GM19035 (cell line): ENCODE measurements at regions not wholly inside any gene's neighbourhood (a gene's known extent, or its start where the extent isn't known, plus 50 kb on each side); places are given as distances from the start of the nearest gene placed in this dataset.
"Not testable (repeated sequence)": the region's sequence is repeated elsewhere in the genome, so short reads cannot be mapped to it uniquely, and the experiment has no call there.

Experiments used
- ATAC-seq: cut with Tn5 transposase; IDR thresholded peaks from one replicate; pipeline ENCODE4 v1.9.1; 2021; ENCODE audit not compliant: unreplicated experiment

DNA sequence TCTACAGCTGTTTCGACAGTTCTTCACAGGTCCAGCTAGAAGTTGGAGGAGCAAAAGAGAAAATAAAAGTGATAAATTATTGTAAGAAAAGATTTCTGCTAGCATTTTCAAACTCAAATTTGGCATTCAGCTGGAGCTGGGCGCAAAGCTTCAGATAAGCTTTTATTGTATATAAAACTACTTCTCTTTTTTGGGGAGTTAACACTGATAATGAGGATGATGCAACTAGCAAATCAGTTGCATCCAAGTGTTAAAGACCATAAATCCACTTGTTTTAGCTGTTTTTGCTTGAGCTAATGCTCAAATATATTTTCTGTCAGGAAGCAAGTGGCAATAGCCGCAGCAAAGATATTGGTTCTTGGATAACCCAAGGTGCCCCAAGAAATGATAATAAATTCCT, 127.1 kb upstream of the PKN2 start:
- ATAC-seq: no peak

DNA sequence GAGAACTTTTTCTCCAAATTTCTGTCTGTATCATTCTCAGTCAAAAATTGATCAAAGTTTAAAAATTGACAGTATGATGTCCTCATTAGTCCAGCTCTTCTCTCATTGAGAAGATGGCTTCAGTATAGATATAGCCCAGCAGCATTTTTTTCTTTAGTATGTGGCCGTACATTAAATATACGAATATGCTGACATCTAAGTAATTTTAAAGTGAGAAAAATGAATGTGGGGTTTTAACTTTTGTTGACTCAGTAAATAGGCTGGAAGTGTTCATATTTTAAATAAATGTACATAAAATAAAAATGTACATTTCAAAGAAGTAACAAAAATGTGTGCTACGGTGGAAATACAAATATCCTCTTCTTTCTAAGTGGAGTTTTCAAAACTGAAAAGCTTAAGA, 123.5 kb upstream of the PKN2 start:
- ATAC-seq: no peak

DNA sequence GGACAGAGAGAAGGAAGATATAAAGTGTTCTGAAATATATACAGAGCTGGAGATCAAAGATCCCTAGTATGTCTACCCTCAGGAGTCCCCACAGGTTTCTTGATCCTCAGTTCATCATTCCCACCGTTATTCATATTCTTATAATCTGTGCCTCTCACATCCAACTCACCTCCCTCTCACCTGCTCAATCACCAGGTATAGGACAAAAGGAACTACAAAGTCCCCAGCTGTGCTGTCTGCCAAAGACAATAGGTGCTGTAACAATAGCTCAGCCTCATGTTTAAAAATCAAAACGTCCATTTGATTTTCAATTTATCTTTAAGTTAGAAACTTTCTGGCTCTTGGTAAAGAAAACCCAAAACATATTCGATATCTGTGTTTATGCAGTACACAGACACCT, 121.1 kb upstream of the PKN2 start:
- ATAC-seq: no peak

DNA sequence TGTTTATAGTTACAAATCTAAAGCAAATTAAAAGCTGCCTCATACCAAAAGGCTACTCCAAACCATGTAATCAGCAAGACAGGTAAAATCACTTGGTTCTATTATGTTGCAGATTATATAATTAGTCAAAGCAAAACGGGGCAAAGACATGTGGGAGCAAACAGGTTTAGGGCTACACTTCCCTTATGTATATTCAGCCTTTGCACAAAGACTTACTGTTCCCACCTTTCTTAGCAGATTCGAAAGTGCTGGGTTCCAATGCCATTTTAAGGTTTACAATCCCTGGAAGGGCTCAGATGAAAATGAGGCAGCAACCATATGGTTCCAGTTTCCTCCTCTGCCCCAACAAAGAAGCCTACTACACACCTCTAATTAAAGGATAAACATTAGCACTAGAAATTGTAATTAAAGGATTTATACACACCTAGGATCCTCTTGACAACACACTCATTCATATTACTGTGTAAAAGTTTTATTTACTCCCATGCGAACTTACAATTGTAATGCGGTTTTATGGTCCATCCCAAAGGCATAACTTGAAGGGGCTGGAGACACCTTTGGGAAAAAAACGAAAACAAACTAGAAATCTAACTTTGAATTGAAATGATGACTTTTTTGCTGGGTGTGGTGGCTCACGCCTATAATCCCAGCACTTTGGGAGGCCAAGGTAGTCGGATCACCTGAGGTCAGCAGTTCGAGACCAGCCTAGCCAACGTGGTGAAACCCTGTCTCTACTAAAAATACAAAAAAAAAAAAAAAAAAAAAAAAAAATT, 117.3 kb upstream of the PKN2 start:
- no peak for ATAC-seq

DNA sequence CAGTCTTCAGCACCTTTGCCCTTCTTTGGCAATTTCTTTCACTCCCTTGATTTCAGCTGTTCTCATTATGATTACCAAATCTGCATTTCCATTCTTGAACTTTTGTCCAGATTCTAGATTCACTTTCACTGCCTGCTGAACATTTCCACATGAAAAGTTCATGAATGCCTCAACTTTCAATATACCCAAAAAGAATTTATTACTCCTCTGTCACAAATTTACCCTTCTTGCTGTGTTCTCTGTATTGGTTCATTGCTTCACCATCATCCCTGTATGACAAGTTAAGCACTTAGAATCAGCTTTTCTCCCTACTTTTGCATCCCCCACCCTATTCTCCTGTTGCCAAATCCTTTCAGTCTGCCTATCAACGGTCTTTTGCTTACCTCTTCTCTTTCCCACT, 112.6 kb upstream of the PKN2 start:
- no peak for ATAC-seq

GRCh38 chr1:88579598-88579997, 104.5 kb upstream of the PKN2 start:
- no peak for ATAC-seq

- no peak for ATAC-seq
These were observed 102.4 kb upstream of the PKN2 start for GRCh38 chr1:88581703-88582102.

DNA sequence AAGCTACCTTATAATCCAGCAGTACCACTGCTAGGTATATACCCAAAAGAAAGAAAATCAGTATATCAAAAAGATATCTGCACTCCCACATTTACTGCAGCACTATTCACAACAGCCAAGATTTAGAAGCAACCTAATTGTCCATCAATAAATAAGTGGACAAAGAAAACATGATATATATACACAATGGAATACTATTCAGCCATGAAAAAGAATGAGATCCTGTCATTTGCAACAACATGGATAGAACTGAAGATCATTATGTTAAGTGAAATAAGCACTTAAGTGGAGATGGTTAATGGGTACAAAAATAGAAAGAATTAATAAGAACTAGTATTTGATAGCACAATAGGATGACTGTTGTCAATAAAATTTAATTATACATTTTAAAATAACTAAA, 90.7 kb upstream of the PKN2 start:
- no peak for ATAC-seq

GRCh38 chr1:88595355-88596002, 88.6 kb upstream of the PKN2 start:
- no peak for ATAC-seq

GRCh38 chr1:88597973-88598372, 86.1 kb upstream of the PKN2 start:
- ATAC-seq: not testable (repeated sequence)

DNA sequence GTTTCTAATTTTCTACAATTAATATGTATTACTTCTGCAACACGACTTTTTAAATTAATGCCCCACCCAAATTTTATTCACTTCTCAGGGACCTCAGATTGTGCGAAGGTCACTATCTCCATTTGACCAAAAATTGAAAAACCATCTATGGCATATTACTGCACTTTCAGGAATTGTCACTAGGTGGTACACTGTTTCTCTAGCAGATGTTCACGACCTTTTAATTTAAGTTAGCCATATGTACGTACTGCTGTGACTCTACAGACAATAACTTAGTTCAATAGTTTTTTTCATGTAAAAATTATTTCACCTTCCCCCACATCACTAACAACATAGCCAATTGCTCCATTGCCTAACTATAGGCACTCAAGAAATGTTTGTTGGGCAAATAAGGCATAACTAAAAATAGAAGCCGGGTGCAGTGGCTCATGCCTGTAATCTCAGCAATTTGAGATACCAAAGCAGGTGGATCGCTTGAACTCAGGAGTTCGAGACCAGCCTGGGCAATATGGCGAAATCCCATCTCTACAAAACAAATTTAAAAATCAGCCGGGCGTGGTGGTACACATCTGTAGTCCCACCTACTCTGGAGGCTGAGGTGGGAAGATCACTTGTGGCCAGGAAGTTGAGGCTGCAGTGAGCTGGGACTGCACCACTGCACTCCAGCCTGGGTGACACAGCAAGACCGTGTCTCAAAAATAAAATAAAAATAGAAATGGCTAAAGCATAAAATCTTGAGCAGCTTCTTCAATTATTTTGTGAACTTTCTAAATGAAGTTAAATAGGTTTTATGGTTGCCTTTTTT, 75.7 kb upstream of the PKN2 start:
- peak; percentile 83 for ATAC-seq

DNA sequence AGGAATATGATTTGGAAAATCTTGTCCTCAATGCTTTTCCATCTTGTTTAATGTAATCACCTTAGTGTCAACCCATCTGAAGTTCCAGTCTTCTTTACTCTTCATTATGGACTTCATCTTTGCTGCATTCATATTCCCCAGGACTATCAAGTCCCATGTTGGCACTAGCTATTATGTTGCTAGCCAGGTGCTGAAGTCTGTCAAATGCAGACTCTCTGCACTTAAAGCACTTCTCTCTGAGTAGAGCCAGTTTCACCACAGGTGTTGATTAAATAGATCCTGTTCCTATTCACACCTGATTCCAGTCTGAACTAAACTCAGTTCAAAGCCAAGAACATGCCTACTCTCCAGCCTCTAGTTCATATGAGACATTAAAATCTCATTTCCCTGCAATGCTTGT, 75.0 kb upstream of the PKN2 start:
- ATAC-seq: no peak

DNA sequence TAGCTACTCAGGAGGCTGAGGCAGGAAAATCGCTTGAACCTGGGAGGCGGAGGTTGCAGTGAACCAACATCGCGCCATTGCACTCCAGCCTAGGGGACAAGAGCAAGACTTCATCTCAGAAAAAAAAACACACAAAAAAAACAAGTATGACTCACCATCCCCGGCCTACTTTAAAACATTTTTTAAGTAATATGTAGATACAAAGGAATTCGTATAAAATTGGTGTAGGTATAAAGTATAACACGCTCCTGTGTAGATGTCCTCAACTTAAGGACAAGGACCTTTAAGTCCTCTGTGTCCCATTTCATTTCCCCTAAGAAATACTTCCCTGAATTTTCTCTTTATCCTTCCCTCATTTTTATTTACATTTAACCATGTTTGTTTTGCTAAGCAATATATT, 73.4 kb upstream of the PKN2 start:
- ATAC-seq: no peak

- ATAC-seq: no peak
These were observed 71.8 kb upstream of the PKN2 start for GRCh38 chr1:88612292-88612691.

GRCh38 chr1:88612773-88613172, 71.3 kb upstream of the PKN2 start:
- no peak for ATAC-seq

DNA sequence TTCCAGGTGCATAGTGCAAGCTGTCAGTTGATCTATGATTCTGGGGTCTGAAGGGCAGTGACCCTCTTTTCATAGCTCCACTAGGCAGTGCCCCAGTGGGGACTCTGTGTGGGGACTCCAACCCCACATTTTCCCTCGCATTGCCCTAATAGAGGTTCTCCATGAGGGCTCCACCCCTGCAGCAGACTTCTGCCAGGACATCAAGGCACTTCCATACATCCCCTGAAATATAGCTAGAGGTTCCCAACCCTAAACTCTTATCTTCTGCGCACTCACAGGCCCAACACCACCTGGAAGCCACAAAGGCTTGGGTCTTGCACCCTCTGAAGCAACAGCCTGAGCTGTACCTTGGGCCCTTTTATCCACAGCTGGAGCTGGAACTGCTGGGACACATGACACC, 65.7 kb upstream of the PKN2 start:
- ATAC-seq: no peak

DNA sequence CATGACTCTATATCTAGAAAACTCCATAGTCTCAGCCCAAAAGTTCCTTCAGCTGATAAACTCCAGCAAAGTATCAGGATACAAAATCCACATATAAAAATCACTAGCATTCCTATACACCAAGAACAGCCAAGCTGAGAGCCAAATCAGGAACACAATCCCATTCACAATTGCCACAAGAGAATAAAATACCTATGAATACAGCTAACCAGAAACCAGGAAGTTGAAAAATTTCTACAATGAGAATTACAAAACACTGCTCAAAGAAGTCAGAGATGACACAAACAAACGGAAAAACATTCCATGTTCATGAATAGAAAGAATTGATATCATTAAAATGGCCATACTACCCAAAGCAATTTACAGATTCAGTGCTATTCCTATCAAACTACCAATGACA, 61.0 kb upstream of the PKN2 start:
- ATAC-seq: not testable (repeated sequence)
